ENCODE measurements at regions not wholly inside any gene's neighbourhood (a gene's known extent, or its start where the extent isn't known, plus 50 kb on each side); places are given as distances from the start of the nearest gene placed in this dataset.
"Not testable (repeated sequence)": the region's sequence is repeated elsewhere in the genome, so short reads cannot be mapped to it uniquely, and the experiment has no call there.

- DNase-seq (ENCODE audit: low read depth) = no peak
Observed at GRCh38 chr6:115873901-115874300, 186.8 kb downstream of the FRK start.

GRCh38 chr6:115870464-115870863 is 190.2 kb downstream of the FRK start:
- DNase-seq (ENCODE audit: low read depth) = no peak

- no peak for DNase-seq (ENCODE audit: low read depth)
Observed at GRCh38 chr6:115865914-115866313, 194.8 kb downstream of the FRK start.

- DNase-seq (ENCODE audit: low read depth) = no peak
Observed at GRCh38 chr6:115863211-115863610, 197.5 kb downstream of the FRK start.

GRCh38 chr6:115861658-115862057 is 199.0 kb downstream of the FRK start:
- not testable (repeated sequence) for DNase-seq (ENCODE audit: low read depth)

- DNase-seq (ENCODE audit: low read depth) = not testable (repeated sequence)
Observed at GRCh38 chr6:115859577-115859976, 201.1 kb downstream of the FRK start.

- DNase-seq (ENCODE audit: low read depth) = no peak
Observed at GRCh38 chr6:115854866-115855665, 205.6 kb downstream of the FRK start.

- DNase-seq (ENCODE audit: low read depth) = no peak
Observed at GRCh38 chr6:115847671-115848070, 213.0 kb downstream of the FRK start.

- DNase-seq (ENCODE audit: low read depth) = no peak
Observed at GRCh38 chr6:115843945-115844344, 216.7 kb downstream of the FRK start.

- DNase-seq (ENCODE audit: low read depth) = no peak
Observed at GRCh38 chr6:115842338-115842737, 218.4 kb downstream of the FRK start.

- no peak for DNase-seq (ENCODE audit: low read depth)
Observed at GRCh38 chr6:115839583-115840181, 221.0 kb downstream of the FRK start.

GRCh38 chr6:115838763-115839401 is 221.8 kb downstream of the FRK start:
- peak; percentile 19 for DNase-seq (ENCODE audit: low read depth)

- DNase-seq (ENCODE audit: low read depth) = no peak
Observed at GRCh38 chr6:115838216-115838615, 222.5 kb downstream of the FRK start.

- not testable (repeated sequence) for DNase-seq (ENCODE audit: low read depth)
Observed at GRCh38 chr6:115836374-115836773, 224.3 kb downstream of the FRK start.

- no peak for DNase-seq (ENCODE audit: low read depth)
Observed at GRCh38 chr6:115835314-115835713, 225.4 kb downstream of the FRK start.

- not testable (repeated sequence) for DNase-seq (ENCODE audit: low read depth)
Observed at GRCh38 chr6:115834542-115834941, 226.1 kb downstream of the FRK start.

- DNase-seq (ENCODE audit: low read depth) = no peak
Observed at GRCh38 chr6:115832786-115833185, 227.9 kb downstream of the FRK start.

- DNase-seq (ENCODE audit: low read depth) = no peak
Observed at GRCh38 chr6:115832186-115832585, 228.5 kb downstream of the FRK start.

- DNase-seq (ENCODE audit: low read depth) = peak; percentile 49
Observed at GRCh38 chr6:115830895-115831294, 229.8 kb downstream of the FRK start.

GRCh38 chr6:115821798-115822197 is 238.9 kb downstream of the FRK start:
- no peak for DNase-seq (ENCODE audit: low read depth)

GRCh38 chr6:115819506-115819905 is 241.2 kb downstream of the FRK start:
- DNase-seq (ENCODE audit: low read depth) = peak; percentile 5

GRCh38 chr6:115817161-115817560 is 243.5 kb downstream of the FRK start:
- no peak for DNase-seq (ENCODE audit: low read depth)

GRCh38 chr6:115814907-115815306 is 245.8 kb downstream of the FRK start:
- DNase-seq (ENCODE audit: low read depth) = no peak
